ENCODE measurements at regions not wholly inside any gene's neighbourhood (a gene's known extent, or its start where the extent isn't known, plus 50 kb on each side); places are given as distances from the start of the nearest gene placed in this dataset.

GRCh38 chr9:115946530-115946929 lies 207.1 kb upstream of the PAPPA start:
- Histone ChIP-seq H3K23ac (ENCODE audit: low read length) (no peak overlapping the region), H3K27ac (ENCODE audit: low read depth, low read length) (no peak overlapping the region), H4K8ac (ENCODE audit: low read depth, low read length) (no peak overlapping the region), H3K18ac (ENCODE audit: low read length) (no peak overlapping the region), H3K9ac (ENCODE audit: low read length) (no peak overlapping the region), H3K4me3 (ENCODE audit: low read length) (no peak overlapping the region), H3K56ac (ENCODE audit: low read length) (no peak overlapping the region), H3K4me1 (ENCODE audit: control insufficient read depth, low read depth, low read length) (no peaks in the 10 kb centered on the region), H2BK5ac (ENCODE audit: low read length) (no peak overlapping the region), H3K4ac (ENCODE audit: low read depth, low read length) (no peak overlapping the region), H3K79me1 (ENCODE audit: low read length) (no peaks in the 10 kb centered on the region), H2AK5ac (ENCODE audit: low read length) (no peak overlapping the region), H2BK120ac (ENCODE audit: low read depth, low read length) (no peak overlapping the region), H3K79me2 (ENCODE audit: control insufficient read depth, insufficient read depth, low read length) (no peaks in the 10 kb centered on the region), H3K36me3 (ENCODE audit: control insufficient read depth, insufficient read depth, low read length) (no peaks in the 10 kb centered on the region), H3K4me2 (ENCODE audit: low read length) (no peak overlapping the region), H4K5ac (ENCODE audit: low read length) (no peak overlapping the region), H2BK15ac (replicated peaks; ENCODE audit: low read depth) (no peak overlapping the region), H3K27me3 (ENCODE audit: insufficient read depth, low read length, poor library complexity) (no peaks in the 10 kb centered on the region)
- no peak for DNase-seq
- no CpG with 5 or more reads among the region's 2 CpGs for WGBS (ENCODE audit: extremely low coverage, insufficient coverage, low lambda C conversion rate)

- H3K27me3 ChIP-seq (ENCODE audit: insufficient read depth, low read length, poor library complexity) = no peaks in the 10 kb centered on the region
- no peak overlapping the region for H3K9ac ChIP-seq (ENCODE audit: low read length)
- no peak overlapping the region for H3K18ac ChIP-seq (ENCODE audit: low read length)
- H2BK5ac ChIP-seq (ENCODE audit: low read length) = no peak overlapping the region
- no peak overlapping the region for H2BK15ac ChIP-seq (replicated peaks; ENCODE audit: low read depth)
- no peak overlapping the region for H2AK5ac ChIP-seq (ENCODE audit: low read length)
- whole genome bisulfite sequencing (ENCODE audit: extremely low coverage, insufficient coverage, low lambda C conversion rate) = no CpG with 5 or more reads among the region's 4 CpGs
- DNase-seq = no peak
- H3K36me3 ChIP-seq (ENCODE audit: control insufficient read depth, insufficient read depth, low read length) = no peaks in the 10 kb centered on the region
- H3K56ac ChIP-seq (ENCODE audit: low read length) = no peak overlapping the region
- no peak overlapping the region for H3K4me2 ChIP-seq (ENCODE audit: low read length)
- no peak overlapping the region for H3K27ac ChIP-seq (ENCODE audit: low read depth, low read length)
- no peak overlapping the region for H3K4ac ChIP-seq (ENCODE audit: low read depth, low read length)
- H3K79me2 ChIP-seq (ENCODE audit: control insufficient read depth, insufficient read depth, low read length) = no peaks in the 10 kb centered on the region
- no peak overlapping the region for H4K8ac ChIP-seq (ENCODE audit: low read depth, low read length)
- no peaks in the 10 kb centered on the region for H3K4me1 ChIP-seq (ENCODE audit: control insufficient read depth, low read depth, low read length)
- H3K79me1 ChIP-seq (ENCODE audit: low read length) = no peaks in the 10 kb centered on the region
- no peak overlapping the region for H2BK120ac ChIP-seq (ENCODE audit: low read depth, low read length)
- H3K23ac ChIP-seq (ENCODE audit: low read length) = no peak overlapping the region
- H3K4me3 ChIP-seq (ENCODE audit: low read length) = no peak overlapping the region
- no peak overlapping the region for H4K5ac ChIP-seq (ENCODE audit: low read length)
These were observed 201.6 kb upstream of the PAPPA start for GRCh38 chr9:115951977-115952376.

GRCh38 chr9:115952430-115953292 lies 200.9 kb upstream of the PAPPA start:
- H3K4ac ChIP-seq (ENCODE audit: low read depth, low read length) = no peak overlapping the region
- no peaks in the 10 kb centered on the region for H3K79me1 ChIP-seq (ENCODE audit: low read length)
- H4K8ac ChIP-seq (ENCODE audit: low read depth, low read length) = no peak overlapping the region
- no peak overlapping the region for H4K5ac ChIP-seq (ENCODE audit: low read length)
- H2AK5ac ChIP-seq (ENCODE audit: low read length) = no peak overlapping the region
- no peak overlapping the region for H2BK5ac ChIP-seq (ENCODE audit: low read length)
- H2BK120ac ChIP-seq (ENCODE audit: low read depth, low read length) = no peak overlapping the region
- no peak overlapping the region for H3K4me3 ChIP-seq (ENCODE audit: low read length)
- WGBS (ENCODE audit: extremely low coverage, insufficient coverage, low lambda C conversion rate) = no CpG with 5 or more reads among the region's 4 CpGs
- H3K4me2 ChIP-seq (ENCODE audit: low read length) = no peak overlapping the region
- H3K18ac ChIP-seq (ENCODE audit: low read length) = no peak overlapping the region
- no peaks in the 10 kb centered on the region for H3K27me3 ChIP-seq (ENCODE audit: insufficient read depth, low read length, poor library complexity)
- H3K23ac ChIP-seq (ENCODE audit: low read length) = no peak overlapping the region
- H3K56ac ChIP-seq (ENCODE audit: low read length) = no peak overlapping the region
- H3K36me3 ChIP-seq (ENCODE audit: control insufficient read depth, insufficient read depth, low read length) = no peaks in the 10 kb centered on the region
- no peak overlapping the region for H3K9ac ChIP-seq (ENCODE audit: low read length)
- no peak overlapping the region for H2BK15ac ChIP-seq (replicated peaks; ENCODE audit: low read depth)
- H3K79me2 ChIP-seq (ENCODE audit: control insufficient read depth, insufficient read depth, low read length) = no peaks in the 10 kb centered on the region
- no peak overlapping the region for H3K27ac ChIP-seq (ENCODE audit: low read depth, low read length)
- no peak for DNase-seq
- H3K4me1 ChIP-seq (ENCODE audit: control insufficient read depth, low read depth, low read length) = no peaks in the 10 kb centered on the region

GRCh38 chr9:115956371-115956770 lies 197.2 kb upstream of the PAPPA start:
- Histone ChIP-seq H3K79me1 (ENCODE audit: low read length) (no peaks in the 10 kb centered on the region), H3K9ac (ENCODE audit: low read length) (no peak overlapping the region), H3K56ac (ENCODE audit: low read length) (no peak overlapping the region), H3K4me1 (ENCODE audit: control insufficient read depth, low read depth, low read length) (no peaks in the 10 kb centered on the region), H2AK5ac (ENCODE audit: low read length) (no peak overlapping the region), H3K4me3 (ENCODE audit: low read length) (no peak overlapping the region), H3K23ac (ENCODE audit: low read length) (no peak overlapping the region), H2BK120ac (ENCODE audit: low read depth, low read length) (no peak overlapping the region), H4K8ac (ENCODE audit: low read depth, low read length) (no peak overlapping the region), H3K36me3 (ENCODE audit: control insufficient read depth, insufficient read depth, low read length) (no peaks in the 10 kb centered on the region), H3K79me2 (ENCODE audit: control insufficient read depth, insufficient read depth, low read length) (no peaks in the 10 kb centered on the region), H3K27ac (ENCODE audit: low read depth, low read length) (no peak overlapping the region), H3K27me3 (ENCODE audit: insufficient read depth, low read length, poor library complexity) (no peaks in the 10 kb centered on the region), H4K5ac (ENCODE audit: low read length) (no peak overlapping the region), H3K18ac (ENCODE audit: low read length) (no peak overlapping the region), H2BK15ac (replicated peaks; ENCODE audit: low read depth) (no peak overlapping the region), H3K4ac (ENCODE audit: low read depth, low read length) (no peak overlapping the region), H2BK5ac (ENCODE audit: low read length) (no peak overlapping the region), H3K4me2 (ENCODE audit: low read length) (no peak overlapping the region)
- no peak for DNase-seq
- WGBS (ENCODE audit: extremely low coverage, insufficient coverage, low lambda C conversion rate) = no CpG with 5 or more reads among the region's 3 CpGs

GRCh38 chr9:115957585-115957984 lies 196.0 kb upstream of the PAPPA start:
- Histone ChIP-seq H3K4ac (ENCODE audit: low read depth, low read length) (no peak overlapping the region), H3K79me2 (ENCODE audit: control insufficient read depth, insufficient read depth, low read length) (no peaks in the 10 kb centered on the region), H3K18ac (ENCODE audit: low read length) (no peak overlapping the region), H3K4me3 (ENCODE audit: low read length) (no peak overlapping the region), H2BK15ac (replicated peaks; ENCODE audit: low read depth) (no peak overlapping the region), H2BK5ac (ENCODE audit: low read length) (no peak overlapping the region), H3K9ac (ENCODE audit: low read length) (no peak overlapping the region), H3K36me3 (ENCODE audit: control insufficient read depth, insufficient read depth, low read length) (no peaks in the 10 kb centered on the region), H4K5ac (ENCODE audit: low read length) (no peak overlapping the region), H3K4me1 (ENCODE audit: control insufficient read depth, low read depth, low read length) (no peaks in the 10 kb centered on the region), H3K27ac (ENCODE audit: low read depth, low read length) (no peak overlapping the region), H4K8ac (ENCODE audit: low read depth, low read length) (no peak overlapping the region), H3K56ac (ENCODE audit: low read length) (no peak overlapping the region), H3K79me1 (ENCODE audit: low read length) (no peaks in the 10 kb centered on the region), H3K23ac (ENCODE audit: low read length) (no peak overlapping the region), H3K27me3 (ENCODE audit: insufficient read depth, low read length, poor library complexity) (no peaks in the 10 kb centered on the region), H3K4me2 (ENCODE audit: low read length) (no peak overlapping the region), H2AK5ac (ENCODE audit: low read length) (no peak overlapping the region), H2BK120ac (ENCODE audit: low read depth, low read length) (no peak overlapping the region)
- no CpG with 5 or more reads among the region's 2 CpGs for WGBS (ENCODE audit: extremely low coverage, insufficient coverage, low lambda C conversion rate)
- DNase-seq = no peak
